WTC11 (cell line): ENCODE measurements at regions not wholly inside any gene's neighbourhood (a gene's known extent, or its start where the extent isn't known, plus 50 kb on each side); places are given as distances from the start of the nearest gene placed in this dataset.

ENCODE experiments used
- ATF6 ChIP-seq: sonication (generic); formaldehyde crosslinking; IDR thresholded peaks from 2 replicates; pipeline ENCODE4 v1.8.1; 2023; ENCODE audit warnings: mild to moderate bottlenecking, missing genetic modification reagents
- CTCF ChIP-seq: fragments of 200-600 bp; IDR thresholded peaks from 2 replicates; pipeline ENCODE4 v1.8.0; 2022; ENCODE audit warnings: antibody characterized with exemption
- JUN ChIP-seq: sonication (generic); formaldehyde crosslinking; IDR thresholded peaks from 2 replicates; pipeline ENCODE4 v1.8.0; 2023; ENCODE audit warnings: mild to moderate bottlenecking, missing genetic modification reagents
- KAT7 ChIP-seq: sonication (generic); formaldehyde crosslinking; IDR thresholded peaks from 2 replicates; pipeline ENCODE4 v1.8.1; 2023; ENCODE audit warnings: missing genetic modification reagents, mild to moderate bottlenecking, borderline replicate concordance
- NR3C1 ChIP-seq: sonication (generic); formaldehyde crosslinking; conservative IDR thresholded peaks from 2 replicates; pipeline ENCODE4 v1.8.1; 2023; ENCODE audit warnings: low read depth, mild to moderate bottlenecking, missing genetic modification reagents
- TF ChIP-seq, protein P1 (sequence below): sonication (generic); formaldehyde crosslinking; conservative IDR thresholded peaks from 2 replicates; pipeline ENCODE4 v1.8.1; 2023; ENCODE audit warnings: mild to moderate bottlenecking, low read depth, missing genetic modification reagents, moderate library complexity

DNA sequence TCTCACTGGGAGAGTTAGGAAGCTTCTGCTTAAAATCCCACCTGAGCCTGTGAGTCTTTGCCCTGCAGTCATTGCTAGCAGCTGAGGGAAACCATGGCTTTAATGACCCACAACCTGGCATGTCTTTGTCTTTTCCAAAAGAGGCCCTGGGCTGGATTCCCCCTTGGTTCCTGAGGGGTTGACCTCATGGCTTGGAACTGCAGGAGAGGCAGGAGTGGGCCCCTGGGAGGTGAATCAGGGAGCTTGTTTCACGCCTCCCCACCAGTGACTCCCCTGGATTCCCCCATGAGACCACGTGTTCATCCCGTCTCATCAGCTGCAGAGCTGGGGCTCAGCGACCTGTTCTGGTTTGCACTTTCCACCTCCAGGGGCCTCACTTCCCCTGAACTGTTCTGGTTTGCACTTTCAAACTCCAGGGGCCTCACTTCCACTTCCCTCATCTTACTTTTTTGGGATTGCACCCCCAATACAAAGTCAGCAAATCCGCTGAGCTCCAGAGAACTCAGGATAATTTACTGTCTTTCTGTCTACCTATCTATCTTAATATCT, 58.5 kb upstream of the TMEM18 start:
- TF ChIP-seq CTCF: no peak
- TF ChIP-seq ATF6: no peak
- TF ChIP-seq NR3C1 (CRISPR knock-in tag): no peak
- TF ChIP-seq, protein P1, sequence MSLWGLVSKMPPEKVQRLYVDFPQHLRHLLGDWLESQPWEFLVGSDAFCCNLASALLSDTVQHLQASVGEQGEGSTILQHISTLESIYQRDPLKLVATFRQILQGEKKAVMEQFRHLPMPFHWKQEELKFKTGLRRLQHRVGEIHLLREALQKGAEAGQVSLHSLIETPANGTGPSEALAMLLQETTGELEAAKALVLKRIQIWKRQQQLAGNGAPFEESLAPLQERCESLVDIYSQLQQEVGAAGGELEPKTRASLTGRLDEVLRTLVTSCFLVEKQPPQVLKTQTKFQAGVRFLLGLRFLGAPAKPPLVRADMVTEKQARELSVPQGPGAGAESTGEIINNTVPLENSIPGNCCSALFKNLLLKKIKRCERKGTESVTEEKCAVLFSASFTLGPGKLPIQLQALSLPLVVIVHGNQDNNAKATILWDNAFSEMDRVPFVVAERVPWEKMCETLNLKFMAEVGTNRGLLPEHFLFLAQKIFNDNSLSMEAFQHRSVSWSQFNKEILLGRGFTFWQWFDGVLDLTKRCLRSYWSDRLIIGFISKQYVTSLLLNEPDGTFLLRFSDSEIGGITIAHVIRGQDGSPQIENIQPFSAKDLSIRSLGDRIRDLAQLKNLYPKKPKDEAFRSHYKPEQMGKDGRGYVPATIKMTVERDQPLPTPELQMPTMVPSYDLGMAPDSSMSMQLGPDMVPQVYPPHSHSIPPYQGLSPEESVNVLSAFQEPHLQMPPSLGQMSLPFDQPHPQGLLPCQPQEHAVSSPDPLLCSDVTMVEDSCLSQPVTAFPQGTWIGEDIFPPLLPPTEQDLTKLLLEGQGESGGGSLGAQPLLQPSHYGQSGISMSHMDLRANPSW (CRISPR knock-in tag): no peak
- no peak for TF ChIP-seq JUN
- TF ChIP-seq KAT7 (CRISPR knock-in tag): no peak
